NCI-H146 treated with DMSO at 0.1 percent for 48 hours (cell line): ENCODE measurements at regions not wholly inside any gene's neighbourhood (a gene's known extent, or its start where the extent isn't known, plus 50 kb on each side); places are given as distances from the start of the nearest gene placed in this dataset.
"Not testable (repeated sequence)": the region's sequence is repeated elsewhere in the genome, so short reads cannot be mapped to it uniquely, and the experiment has no call there.

Source experiments
- DNase-seq: peaks from one replicate; lab custom pipeline; 2025; ENCODE audit not compliant: unreplicated experiment; lab: John Stamatoyannopoulos, UW

- DNase-seq, result no peak
Measured at GRCh38 chr6:144429753-144430152, 144.6 kb downstream of the UTRN start.

GRCh38 chr6:144433446-144433845 lies 148.3 kb downstream of the UTRN start:
- DNase-seq, result not testable (repeated sequence)

- DNase-seq, result no peak
Measured at GRCh38 chr6:144434308-144434990, 149.3 kb downstream of the UTRN start.

- no peak for DNase-seq
Measured at GRCh38 chr6:144435602-144436426, 150.7 kb downstream of the UTRN start.

- DNase-seq, result no peak
Measured at GRCh38 chr6:144437105-144437504, 152.0 kb downstream of the UTRN start.

- no peak for DNase-seq
Measured at GRCh38 chr6:144438103-144438502, 153.0 kb downstream of the UTRN start.

GRCh38 chr6:144439016-144439415 lies 153.9 kb downstream of the UTRN start:
- no peak for DNase-seq

GRCh38 chr6:144441801-144442200 lies 156.7 kb downstream of the UTRN start:
- DNase-seq, result not testable (repeated sequence)

GRCh38 chr6:144443157-144443556 lies 158.0 kb downstream of the UTRN start:
- no peak for DNase-seq

- no peak for DNase-seq
Measured at GRCh38 chr6:144447472-144447871, 162.3 kb downstream of the UTRN start.

- DNase-seq, result no peak
Measured at GRCh38 chr6:144449218-144449617, 164.1 kb downstream of the UTRN start.

GRCh38 chr6:144449911-144450597 lies 164.9 kb downstream of the UTRN start:
- no peak for DNase-seq

GRCh38 chr6:144460327-144461095 lies 175.4 kb downstream of the UTRN start:
- no peak for DNase-seq

GRCh38 chr6:144462058-144462457 lies 176.9 kb downstream of the UTRN start:
- no peak for DNase-seq

- DNase-seq, result no peak
Measured at GRCh38 chr6:144466716-144467115, 181.6 kb downstream of the UTRN start.

GRCh38 chr6:144467172-144467762 lies 182.1 kb downstream of the UTRN start:
- no peak for DNase-seq

- DNase-seq, result no peak
Measured at GRCh38 chr6:144467921-144468320, 182.8 kb downstream of the UTRN start.

GRCh38 chr6:144468709-144469108 lies 183.6 kb downstream of the UTRN start:
- no peak for DNase-seq

GRCh38 chr6:144469144-144469575 lies 184.0 kb downstream of the UTRN start:
- DNase-seq, result no peak

- not testable (repeated sequence) for DNase-seq
Measured at GRCh38 chr6:144470201-144470600, 185.1 kb downstream of the UTRN start.

GRCh38 chr6:144471986-144472385 lies 186.9 kb downstream of the UTRN start:
- no peak for DNase-seq
